GM19372 (cell line): ENCODE measurements at regions not wholly inside any gene's neighbourhood (a gene's known extent, or its start where the extent isn't known, plus 50 kb on each side); places are given as distances from the start of the nearest gene placed in this dataset.

Source experiments
- ATAC-seq: cut with Tn5 transposase; IDR thresholded peaks from one replicate; pipeline ENCODE4 v1.9.1; 2021; ENCODE audit warnings: mild to moderate bottlenecking, low read depth, moderate library complexity; ENCODE audit not compliant: unreplicated experiment

- no peak for ATAC-seq
Measured at GRCh38 chr16:79786389-79786788, 185.9 kb upstream of the MAF start.

GRCh38 chr16:79784007-79784406, 183.5 kb upstream of the MAF start:
- ATAC-seq = no peak

DNA sequence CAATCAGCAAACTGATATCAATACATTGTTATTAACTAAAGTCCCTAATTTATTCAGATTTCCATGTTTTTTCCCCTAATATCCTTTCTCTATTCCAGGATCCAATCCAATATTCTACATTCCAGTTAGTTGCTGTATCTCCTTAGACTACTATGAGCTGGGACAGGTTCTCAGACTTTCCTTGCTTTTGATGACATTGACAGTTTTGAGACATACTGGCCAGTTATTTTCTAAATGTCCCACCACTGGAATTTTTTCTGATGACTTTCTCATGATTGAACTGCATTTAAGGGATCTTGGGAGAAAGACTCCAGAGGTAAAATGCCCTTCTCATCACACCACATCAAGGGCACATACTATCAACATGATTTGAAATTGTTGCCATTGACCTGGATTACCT, 177.1 kb upstream of the MAF start:
- ATAC-seq = no peak

DNA sequence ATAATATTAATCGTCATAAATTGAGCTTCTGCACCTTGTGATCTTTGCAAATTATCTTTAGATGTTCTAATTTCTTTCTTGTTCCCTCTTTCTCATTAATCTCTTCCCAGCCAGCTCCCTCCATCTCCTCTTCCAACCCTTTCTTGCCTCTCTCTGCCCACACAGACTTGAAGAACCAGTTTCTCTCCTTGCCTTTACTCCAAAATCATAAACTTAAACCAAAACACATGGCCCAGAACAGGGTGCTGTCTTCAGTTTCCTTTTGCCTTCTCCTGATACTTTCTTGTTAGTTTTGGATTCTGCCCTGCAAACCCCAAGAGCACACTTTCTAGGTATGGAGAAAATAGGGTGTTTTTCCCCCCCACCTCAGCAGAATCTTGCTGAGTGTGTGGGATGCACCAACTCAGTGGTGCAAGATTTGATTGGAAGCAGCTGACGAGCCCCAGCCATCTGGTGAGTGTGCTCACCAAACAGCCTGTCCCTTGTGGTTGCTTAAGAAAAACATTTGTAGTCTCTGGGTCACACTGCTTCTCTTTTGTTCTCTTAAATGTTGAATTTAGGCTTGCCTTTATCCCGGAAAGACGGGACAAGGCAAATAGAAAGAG, 175.8 kb upstream of the MAF start:
- no peak for ATAC-seq

DNA sequence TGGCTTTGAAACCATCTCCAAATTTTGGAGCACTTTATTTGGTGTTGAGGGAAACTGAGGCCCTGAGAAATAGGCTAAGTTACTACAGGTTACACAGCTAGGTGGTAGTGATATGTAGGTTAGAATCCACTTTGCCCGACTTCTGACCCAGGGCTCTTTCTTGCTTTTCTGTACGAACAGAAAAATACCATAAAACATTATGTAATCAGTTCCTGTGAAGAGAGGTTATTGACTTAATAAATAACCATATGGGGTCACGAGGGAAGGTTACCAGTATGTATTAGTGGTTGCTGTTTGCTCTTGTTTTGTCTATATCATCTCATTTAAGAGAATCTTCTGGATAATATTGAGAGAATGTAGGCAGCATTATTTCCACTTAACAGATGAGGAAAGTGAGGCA, 172.2 kb upstream of the MAF start:
- no peak for ATAC-seq

- ATAC-seq = no peak
Measured at GRCh38 chr16:79772048-79772447, 171.5 kb upstream of the MAF start.

DNA sequence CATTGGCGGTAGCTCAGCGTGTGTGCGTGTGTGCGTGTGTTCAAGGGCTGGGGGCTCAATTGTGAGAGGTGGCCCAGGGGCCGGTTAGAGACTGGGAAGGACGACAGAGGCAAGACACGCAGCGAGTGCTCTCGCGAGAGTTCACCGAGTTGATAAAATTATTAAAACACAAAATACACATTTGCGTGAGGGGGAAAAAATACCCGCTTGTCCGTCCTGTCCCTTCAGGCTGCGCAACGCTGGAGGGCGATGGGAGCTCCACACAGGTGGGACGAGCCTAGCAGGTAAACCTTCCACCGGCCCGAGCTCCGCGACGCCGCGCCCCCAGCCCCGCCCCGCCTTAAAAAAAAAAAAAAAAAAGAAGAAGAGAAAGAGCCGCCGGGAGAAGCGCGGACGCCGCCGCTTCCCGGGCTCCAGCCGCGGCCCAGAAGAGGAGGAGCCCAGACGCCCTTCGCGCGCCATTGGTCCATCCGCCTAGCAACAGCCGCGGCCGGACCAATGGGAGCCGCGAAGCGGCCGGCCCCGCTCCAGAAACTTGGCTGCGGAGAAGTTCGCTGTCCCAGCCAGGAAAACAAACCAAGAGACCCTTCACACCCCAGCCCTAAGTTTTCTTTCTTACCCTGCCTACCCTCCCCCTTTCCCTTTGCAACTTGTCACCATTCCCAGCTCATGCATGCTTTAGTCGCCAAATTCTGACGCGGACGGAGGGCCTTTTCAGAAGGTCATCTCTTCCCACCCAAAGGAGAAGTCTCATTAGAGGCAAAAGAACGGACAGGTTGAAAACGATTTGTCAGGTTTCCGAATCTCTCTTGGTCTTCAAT, 169.9 kb upstream of the MAF start:
- ATAC-seq = peak; percentile 100

DNA sequence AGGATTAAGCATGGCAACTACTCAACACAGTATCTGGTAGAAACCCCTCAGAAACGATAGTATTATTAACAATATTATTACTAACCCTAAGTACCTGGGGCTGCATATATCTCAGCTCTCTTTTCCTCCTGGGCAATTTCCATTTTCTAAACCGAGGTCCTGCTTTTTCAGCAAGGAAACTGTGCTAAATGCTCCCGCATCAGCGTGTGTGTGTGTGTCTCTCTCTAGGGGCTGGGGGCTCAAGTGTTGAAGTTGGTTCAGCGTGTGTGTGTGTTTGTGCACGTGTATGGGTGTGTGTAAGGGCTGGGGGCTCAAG, 169.3 kb upstream of the MAF start:
- no peak for ATAC-seq

DNA sequence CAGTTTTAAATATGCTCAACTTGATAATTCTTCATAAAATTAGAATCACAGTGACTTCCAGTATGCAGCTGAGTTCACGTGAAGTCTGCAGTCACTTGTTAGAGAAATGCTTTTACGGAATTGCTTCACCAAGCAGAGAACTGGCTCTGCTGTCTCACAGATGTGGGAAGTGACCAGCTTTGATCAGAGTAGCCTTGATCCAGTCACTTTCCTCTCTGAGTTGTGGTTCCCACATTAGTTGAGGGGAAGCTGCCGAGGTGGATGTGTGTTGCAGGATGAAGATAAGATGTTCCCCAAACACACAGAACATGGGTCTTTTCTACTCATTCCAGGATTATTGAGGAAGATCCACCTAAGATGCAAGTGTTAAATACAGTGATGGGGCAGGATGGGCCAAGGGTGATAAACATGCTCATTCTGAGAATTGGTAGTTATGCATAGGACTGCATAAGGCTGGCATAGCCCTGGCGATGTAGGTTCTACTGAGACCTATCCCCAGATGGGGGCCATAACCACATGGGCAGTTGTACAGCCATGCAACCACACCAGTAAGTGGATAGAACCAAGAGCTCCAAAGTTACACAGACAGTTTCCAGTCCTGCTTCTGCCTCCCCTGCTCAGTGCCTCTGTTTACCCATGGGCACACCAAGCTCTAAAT, 168.9 kb upstream of the MAF start:
- ATAC-seq = no peak

DNA sequence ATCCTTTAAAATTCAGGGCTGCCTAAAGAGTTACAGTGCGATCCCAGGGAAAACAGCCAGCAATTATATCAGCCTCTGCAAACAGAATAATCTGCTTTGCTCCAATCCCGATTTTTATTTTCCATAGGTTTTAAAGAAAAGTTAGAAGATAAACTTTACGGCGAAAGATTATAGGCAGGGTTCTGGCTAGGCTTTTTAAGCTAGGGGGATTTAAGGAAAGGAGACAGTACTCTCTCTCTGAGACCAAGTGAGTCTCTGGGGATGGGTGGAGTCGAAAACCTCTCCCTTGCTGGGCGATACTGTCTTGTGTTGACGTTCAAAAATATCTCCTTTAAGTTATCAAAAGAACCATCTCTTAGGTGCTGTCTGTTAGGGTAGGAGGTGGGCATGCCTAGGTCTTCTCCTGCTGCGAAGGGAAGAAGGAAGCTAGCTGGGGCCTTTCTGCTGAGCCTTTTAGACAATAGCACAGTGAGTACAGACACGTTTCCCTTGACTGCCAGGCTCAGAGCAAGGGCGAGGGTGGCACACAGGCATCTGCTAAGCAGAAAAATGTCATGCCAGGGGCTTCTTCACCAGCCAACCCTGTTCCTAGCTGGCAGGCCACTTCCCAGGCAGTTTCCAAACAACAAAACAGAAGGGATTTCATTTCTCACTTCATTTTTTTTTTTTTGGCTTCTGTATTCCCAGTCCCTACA, 167.9 kb upstream of the MAF start:
- no peak for ATAC-seq

- no peak for ATAC-seq
Measured at GRCh38 chr16:79767421-79768275, 167.1 kb upstream of the MAF start.

- ATAC-seq = no peak
Measured at GRCh38 chr16:79765901-79766394, 165.4 kb upstream of the MAF start.

GRCh38 chr16:79765431-79765830, 164.9 kb upstream of the MAF start:
- ATAC-seq = no peak

GRCh38 chr16:79764415-79765110, 164.0 kb upstream of the MAF start:
- ATAC-seq = no peak

DNA sequence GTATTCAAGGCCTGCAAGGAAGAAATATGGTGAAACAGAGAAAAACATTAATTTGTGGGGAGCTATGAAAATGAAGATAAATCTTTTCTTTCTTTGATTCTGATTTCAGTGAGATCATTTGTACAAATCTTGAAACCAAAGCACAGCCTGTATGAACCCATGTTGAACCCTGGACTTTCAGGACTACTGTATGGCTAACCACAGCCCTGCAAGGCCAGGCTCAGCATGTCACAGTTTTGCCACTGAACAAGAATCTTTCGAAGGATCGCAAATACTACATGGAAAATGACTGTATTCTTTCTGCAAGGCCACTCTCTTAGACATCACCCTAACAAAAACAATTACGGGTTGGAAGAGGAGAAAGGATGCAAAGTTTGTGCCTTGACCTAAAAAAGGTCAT, 161.7 kb upstream of the MAF start:
- no peak for ATAC-seq

- no peak for ATAC-seq
Measured at GRCh38 chr16:79758615-79759346, 158.2 kb upstream of the MAF start.

DNA sequence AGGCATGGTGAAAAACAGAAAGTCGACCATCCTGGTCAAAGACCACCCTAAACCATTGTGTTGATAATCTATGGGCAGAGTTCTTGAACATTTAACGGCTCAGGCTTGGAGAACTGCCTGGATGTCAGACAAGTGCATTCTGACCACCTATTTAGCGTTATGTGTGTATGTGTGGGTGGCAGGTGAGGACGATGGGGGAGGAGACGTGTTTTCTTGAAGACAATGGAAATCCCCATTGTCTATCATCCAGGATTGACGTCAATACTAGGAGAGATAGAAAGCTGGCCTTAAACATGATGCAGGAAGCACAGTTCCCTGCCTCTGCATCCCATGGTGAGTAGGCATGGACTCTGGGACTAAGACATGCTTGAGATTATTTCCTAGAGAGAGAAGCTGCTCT, 157.4 kb upstream of the MAF start:
- ATAC-seq = no peak

- no peak for ATAC-seq
Measured at GRCh38 chr16:79757163-79757562, 156.6 kb upstream of the MAF start.

- no peak for ATAC-seq
Measured at GRCh38 chr16:79756571-79756970, 156.0 kb upstream of the MAF start.
